NCI-H526 (cell line): ENCODE measurements at regions not wholly inside any gene's neighbourhood (a gene's known extent, or its start where the extent isn't known, plus 50 kb on each side); places are given as distances from the start of the nearest gene placed in this dataset.
"Not testable (repeated sequence)": the region's sequence is repeated elsewhere in the genome, so short reads cannot be mapped to it uniquely, and the experiment has no call there.

Experiments used
- DNase-seq, 2 experiments: peaks; one replicate each; lab custom pipeline; 2025; lab: John Stamatoyannopoulos, UW

GRCh38 chr10:23754179-23754578 lies 315.3 kb downstream of the OTUD1 start:
- DNase-seq = no peak

DNA sequence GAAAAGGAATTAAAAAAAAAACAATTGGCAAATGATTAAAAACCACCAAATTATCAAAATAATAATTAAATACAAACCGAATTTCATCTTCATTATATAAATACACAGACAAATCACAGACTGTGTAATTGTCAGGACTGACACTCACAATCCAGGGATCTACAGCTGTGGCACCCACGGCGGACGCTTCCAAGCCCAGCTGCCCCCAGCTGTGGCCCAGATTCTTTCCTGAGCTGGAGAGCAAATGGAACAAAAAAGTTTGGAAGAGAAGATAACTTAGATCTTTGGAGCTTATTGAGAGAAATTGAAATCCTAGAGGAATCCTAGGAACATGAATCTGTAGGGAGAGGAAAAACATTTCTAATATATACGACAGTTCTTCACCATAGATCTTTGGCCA lies 316.1 kb downstream of the OTUD1 start:
- DNase-seq = no peak

DNA sequence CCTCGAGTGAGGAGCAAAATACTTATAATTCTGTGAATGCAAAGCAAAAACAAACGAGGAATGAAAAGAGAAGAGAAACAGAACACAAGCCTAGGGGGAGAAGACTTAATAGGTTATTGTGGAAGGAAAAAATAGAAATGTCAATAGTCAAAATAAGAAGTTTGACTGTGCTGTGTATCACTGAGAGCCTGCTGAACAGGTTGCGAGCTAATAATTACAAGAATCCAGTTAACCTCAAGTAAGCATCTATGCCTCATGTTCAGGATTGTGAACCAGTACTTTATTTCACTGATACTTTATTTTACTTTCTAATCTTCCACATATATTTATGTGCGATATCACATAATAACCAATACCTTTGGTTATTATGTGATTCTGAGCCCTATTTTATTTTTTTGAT lies 316.7 kb downstream of the OTUD1 start:
- no peak for DNase-seq

GRCh38 chr10:23768281-23768680 lies 329.4 kb downstream of the OTUD1 start:
- no peak for DNase-seq

DNA sequence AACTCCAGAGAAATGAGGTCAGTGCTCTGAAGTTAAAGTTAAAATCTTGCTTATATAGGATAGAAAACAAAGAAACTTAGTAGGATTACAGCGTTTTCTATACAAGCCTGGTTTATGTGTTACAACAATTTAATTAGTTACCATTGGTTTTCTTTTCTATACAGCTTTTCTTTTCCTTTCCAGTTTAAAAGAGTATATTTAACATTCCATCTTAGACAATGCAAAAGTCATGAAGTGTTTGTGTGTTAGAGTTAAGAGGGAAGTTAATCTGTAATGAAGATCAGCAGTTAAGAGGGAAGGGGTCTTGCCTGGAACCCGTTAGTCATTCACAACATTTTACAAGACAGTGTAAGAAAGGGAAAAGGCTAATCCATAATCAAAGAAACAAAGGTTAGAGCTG lies 338.3 kb downstream of the OTUD1 start:
- DNase-seq = no peak

DNA sequence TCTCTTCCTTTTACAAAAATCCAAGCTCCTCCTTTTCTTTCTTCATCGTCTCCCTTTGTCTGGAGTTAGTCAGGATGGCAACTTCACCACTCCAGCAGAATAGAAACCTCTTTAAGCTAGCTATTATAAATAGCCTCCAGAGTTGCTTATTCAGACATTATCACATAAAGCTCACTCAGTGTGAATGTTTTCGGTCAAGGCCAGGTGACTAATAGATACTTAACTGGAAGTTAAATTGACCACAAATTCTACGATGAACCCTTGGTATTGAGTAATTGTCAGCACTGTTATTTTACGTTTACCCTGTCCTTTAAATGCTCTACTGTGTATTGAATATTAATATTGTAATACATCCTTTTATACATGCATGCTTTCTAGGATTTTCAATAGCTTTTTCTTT lies 340.4 kb downstream of the OTUD1 start:
- DNase-seq = no peak

- no peak for DNase-seq
Measured at GRCh38 chr10:23780331-23780730, 341.5 kb downstream of the OTUD1 start.

GRCh38 chr10:23786594-23786993 lies 347.7 kb downstream of the OTUD1 start:
- DNase-seq = no peak

DNA sequence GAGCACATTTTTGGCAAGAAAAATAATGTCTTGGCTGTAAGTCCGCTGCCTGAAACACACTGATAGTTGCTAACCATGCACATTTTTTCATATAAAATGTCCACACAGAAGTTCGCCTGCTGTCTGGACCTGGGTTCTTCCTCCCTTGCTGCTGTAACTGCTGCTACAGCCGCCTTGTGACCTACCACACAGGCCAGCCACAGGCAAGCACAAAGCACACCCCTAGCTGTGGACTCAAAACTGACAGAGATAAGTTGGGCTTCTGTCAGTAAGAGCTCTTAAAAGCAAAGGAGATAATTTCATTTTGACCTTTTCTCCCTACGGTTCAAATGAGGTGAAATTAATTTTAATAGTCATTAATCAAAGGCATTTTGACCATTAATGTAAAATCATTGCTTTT lies 354.7 kb downstream of the OTUD1 start:
- DNase-seq = no peak

- DNase-seq = not testable (repeated sequence)
Measured at GRCh38 chr10:23797452-23797851, 358.6 kb downstream of the OTUD1 start.

GRCh38 chr10:23804125-23804524 lies 365.2 kb downstream of the OTUD1 start:
- peak in 1 of 2 experiments; percentile 2 for DNase-seq

GRCh38 chr10:23813687-23814086 lies 374.8 kb downstream of the OTUD1 start:
- DNase-seq = no peak

DNA sequence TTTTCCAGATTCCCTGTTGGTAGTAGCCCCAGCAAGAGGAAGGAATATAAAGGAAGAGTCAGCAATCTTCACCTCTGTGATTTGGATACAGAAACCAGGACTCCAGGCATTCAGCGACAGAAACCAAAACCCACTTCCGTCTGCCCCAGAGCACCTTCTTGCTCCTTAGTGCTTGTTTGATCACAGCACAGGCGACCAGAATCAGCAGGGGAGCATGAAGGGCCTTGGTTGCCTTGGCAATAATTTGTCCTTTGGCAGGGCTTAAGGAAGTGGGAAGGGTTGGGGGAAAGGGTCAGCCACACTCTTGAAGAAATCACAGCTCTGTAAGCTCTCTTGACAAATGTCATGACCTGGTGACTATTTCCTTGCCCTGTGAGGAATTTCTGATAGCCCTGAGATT lies 379.6 kb downstream of the OTUD1 start:
- DNase-seq = no peak

DNA sequence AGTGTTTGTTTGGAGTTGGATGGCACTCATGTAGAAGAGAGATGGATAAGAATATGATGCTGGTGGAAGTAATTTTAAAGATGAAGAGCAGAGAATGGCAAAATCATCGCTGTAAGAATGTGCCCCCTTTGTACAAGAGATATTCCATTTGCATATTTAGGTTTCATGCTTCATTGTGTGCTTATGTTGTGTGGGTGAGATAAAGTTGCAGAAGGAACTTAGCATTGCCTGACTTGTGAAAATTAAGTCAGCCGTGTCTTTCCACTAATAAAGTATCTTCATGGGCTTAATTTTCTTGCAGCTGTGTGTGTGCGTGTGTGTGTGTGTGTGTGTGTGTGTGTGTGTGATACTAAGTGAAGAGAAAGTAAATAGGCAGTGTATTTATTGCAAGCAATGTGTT lies 381.9 kb downstream of the OTUD1 start:
- no peak for DNase-seq

- no peak for DNase-seq
Measured at GRCh38 chr10:23824822-23825221, 384.1 kb upstream of the KIAA1217 start.

DNA sequence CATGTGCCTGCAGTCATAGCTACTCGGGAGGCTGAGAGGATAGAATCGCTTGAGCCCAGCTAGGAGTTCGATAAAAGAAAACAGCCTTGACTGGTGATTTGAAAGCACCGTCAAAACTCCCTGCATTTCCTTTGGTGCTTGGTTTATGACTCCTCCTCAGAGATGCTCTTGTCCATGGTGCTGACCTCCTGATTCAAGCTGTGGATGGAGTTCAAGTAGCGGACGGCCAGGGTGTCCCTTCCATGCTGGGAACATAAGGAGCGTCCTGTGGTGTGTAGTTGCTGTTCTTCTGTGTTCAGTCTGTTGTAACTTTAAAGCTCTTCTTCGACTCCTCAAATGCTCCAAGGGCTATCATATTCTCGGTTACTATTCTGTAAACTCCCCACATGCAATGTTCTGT lies 382.5 kb upstream of the KIAA1217 start:
- no peak for DNase-seq

- no peak for DNase-seq
Measured at GRCh38 chr10:23829556-23829955, 379.4 kb upstream of the KIAA1217 start.

DNA sequence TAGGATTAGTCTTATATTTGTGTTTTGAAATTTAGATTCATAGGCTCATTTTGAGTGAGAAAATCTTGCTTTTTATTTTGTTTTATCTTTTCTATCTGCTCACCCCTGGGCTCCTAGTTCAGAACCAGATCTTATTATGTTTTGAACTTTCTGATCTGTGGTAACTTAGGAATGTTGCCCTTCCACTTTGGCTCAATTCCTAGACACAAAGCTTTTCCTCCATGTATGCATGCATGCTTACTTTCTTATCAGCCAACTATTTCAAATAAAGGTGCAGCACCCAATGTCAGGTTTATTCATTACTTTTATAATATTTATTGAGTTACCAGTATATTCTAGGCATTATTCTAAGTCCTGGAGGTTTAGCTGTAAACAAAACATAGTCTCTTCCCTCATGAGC lies 374.8 kb upstream of the KIAA1217 start:
- no peak for DNase-seq

GRCh38 chr10:23850631-23851030 lies 358.3 kb upstream of the KIAA1217 start:
- no peak for DNase-seq

GRCh38 chr10:23859598-23859997 lies 349.3 kb upstream of the KIAA1217 start:
- DNase-seq = no peak

DNA sequence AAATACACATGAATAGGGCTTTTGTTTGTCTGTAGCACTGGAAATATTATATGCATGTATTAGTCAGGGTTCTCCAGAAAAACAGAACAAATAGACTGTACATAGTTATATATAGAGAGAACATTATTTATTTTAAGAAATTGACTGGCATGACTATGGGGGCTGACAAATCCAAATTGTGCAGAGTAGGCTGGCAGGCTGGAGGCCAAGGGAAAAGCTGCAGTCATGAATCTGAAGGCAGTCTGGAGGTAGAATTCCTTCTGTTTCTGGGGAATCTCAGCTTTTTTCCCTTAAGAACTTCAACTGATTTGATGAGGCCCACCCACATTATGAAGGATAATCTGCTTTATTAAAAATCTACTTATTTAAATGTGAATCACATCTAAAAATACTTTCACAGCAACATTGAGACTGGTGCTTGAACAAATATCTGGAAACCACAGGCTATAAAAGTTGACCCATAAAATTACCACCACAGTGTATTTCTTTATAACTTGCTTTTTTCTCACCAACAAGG lies 344.2 kb upstream of the KIAA1217 start:
- no peak for DNase-seq

DNA sequence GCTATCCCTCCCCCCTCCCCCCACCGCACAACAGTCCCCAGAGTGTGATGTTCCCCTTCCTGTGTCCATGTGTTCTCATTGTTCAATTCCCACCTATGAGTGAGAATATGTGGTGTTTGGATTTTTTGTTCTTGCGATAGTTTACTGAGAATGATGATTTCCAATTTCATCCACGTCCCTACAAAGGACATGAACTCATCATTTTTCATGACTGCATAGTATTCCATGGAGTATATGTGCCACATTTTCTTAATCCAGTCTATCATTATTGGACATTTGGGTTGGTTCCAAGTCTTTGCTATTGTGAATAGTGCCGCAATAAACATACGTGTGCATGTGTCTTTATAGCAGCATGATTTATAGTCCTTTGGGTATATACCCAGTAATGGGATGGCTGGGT lies 342.0 kb upstream of the KIAA1217 start:
- not testable (repeated sequence) for DNase-seq

- DNase-seq = no peak
Measured at GRCh38 chr10:23868121-23868520, 340.8 kb upstream of the KIAA1217 start.

DNA sequence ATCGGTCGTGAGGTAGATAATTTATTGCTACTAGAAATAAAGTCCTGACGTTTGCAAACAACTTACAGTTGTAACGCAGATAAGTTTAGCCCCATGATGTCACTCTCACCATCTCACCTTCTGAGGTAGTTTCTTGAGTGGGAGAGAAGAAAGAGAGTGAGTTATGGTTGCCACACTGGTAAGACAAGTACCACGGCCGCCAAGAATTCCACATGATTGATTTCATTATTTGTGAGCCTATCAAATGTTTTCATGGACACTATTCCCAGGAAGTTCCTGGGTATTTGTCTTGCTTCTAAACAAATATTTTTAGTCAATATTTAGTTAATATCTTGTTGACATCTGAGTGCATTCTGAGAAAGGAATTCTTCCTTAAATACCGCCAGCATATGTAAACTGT lies 339.4 kb upstream of the KIAA1217 start:
- no peak for DNase-seq

DNA sequence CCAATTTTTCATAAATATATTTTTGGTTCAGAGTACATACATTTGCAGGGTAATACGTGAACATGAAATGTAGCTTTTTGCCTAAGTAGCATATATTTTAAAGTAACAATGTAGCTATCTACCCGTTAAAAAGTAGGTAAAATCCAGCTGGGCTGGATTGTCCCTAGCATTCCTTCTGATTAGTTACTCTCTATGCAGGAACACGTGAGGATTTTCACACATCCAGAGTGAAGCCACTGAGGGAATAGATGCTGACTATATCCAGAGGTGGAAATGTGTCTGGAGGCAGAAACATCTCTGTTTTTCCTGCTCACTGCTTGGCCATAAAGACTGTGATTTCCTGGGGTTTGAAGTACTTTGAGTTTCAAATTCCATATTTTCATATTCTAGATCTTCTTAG lies 338.9 kb upstream of the KIAA1217 start:
- DNase-seq = no peak
